Skeletal muscle satellite cell (primary cell): ENCODE measurements at regions not wholly inside any gene's neighbourhood (a gene's known extent, or its start where the extent isn't known, plus 50 kb on each side); places are given as distances from the start of the nearest gene placed in this dataset.

Experiments used
- H3K27me3 ChIP-seq: 2 replicates; pipeline ENCODE4 v1.7.0; 2013; ENCODE audit warnings: low read length; ENCODE audit not compliant: control insufficient read depth, insufficient read depth
- H3K36me3 ChIP-seq: 2 replicates; pipeline ENCODE4 v1.7.0; 2013; ENCODE audit warnings: mild to moderate bottlenecking, control low read depth, low read length; ENCODE audit not compliant: insufficient read depth
- H3K4me1 ChIP-seq: 2 replicates; pipeline ENCODE4 v1.7.0; 2013; ENCODE audit warnings: low read length; ENCODE audit not compliant: control insufficient read depth, insufficient read depth
- H3K4me2 ChIP-seq: 2 replicates; pipeline ENCODE4 v1.7.0; 2013; ENCODE audit warnings: mild to moderate bottlenecking, low read length
- H3K4me3 ChIP-seq: 2 replicates; pipeline ENCODE4 v1.7.0; 2013; ENCODE audit warnings: low read length
- H3K9ac ChIP-seq: 2 replicates; pipeline ENCODE4 v1.7.0; 2013; ENCODE audit warnings: mild to moderate bottlenecking, low read depth, low read length, moderate library complexity
- H3K9me3 ChIP-seq: replicated peaks from 2 replicates; pipeline ENCODE4 v1.7.0; 2013; ENCODE audit warnings: mild to moderate bottlenecking, control low read depth, low read length

DNA sequence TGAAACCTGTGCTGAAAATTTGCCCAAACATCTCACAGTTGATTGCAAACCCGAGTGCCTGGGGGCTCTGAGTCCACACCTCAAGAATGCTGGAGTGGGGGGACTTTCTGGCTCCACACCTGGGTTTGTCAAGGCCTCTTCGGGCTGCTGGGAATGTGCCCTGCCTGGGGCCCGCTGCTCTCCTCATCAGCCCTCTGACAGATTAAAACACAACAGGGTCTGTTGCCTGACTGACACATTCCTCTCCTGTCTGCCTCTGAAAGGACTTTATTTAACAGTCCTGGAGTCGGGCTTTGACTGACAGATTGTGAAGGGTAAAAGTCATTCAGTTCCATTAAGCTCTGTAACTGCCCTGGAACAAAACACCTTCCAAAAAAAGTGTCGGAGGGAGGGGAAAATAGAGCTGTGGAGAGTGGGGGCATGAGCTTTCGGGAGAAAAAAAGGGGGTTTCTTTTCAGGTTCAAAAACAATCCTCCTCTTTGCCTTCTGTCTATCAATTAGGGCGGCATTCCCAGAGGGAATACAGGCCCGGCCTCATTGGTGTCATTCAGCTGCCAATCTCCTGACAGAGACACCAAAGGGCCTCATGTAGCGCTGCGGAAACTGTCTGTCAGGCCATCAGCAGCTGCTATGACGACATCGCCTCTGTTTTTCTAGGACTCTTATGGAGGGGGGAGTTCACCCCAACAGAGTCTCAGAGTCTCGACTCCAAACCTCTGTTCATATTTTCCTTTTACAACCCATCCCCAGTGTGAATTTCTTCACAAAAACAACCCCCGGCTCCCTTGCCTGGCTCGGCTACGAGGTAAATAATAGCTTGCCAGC lies 398.8 kb upstream of the NFE2L3 start:
- Histone ChIP-seq H3K4me3 (no peak overlapping the region), H3K9me3 (no peaks in the 10 kb centered on the region), H3K27me3 (no peaks in the 10 kb centered on the region), H3K36me3 (no peaks in the 10 kb centered on the region), H3K4me1 (no peaks in the 10 kb centered on the region), H3K4me2 (no peak overlapping the region), H3K9ac (no peak overlapping the region)

DNA sequence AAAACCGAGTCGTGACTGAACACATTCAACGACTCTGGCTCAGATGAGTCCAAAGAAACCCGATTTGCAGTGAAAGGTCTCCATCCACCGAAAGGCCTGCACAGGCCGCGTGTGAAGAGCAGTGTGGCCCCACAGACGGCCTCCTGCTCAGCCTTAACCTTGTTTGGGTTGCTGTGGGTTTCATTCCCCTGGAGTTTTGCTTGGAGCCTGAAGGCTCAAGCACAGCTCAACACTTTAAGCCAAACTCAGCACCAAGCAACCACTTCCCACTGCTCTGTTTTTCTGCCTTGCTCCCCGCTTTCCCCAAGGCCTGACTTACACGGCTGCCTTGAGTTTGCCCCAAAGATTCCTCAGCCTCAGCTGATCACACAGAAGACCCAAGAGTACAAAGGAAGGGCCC lies 398.2 kb upstream of the NFE2L3 start:
- no peaks in the 10 kb centered on the region for H3K4me1 ChIP-seq
- no peak overlapping the region for H3K9ac ChIP-seq
- no peaks in the 10 kb centered on the region for H3K27me3 ChIP-seq
- H3K36me3 ChIP-seq: no peaks in the 10 kb centered on the region
- H3K4me3 ChIP-seq: no peak overlapping the region
- no peak overlapping the region for H3K4me2 ChIP-seq
- H3K9me3 ChIP-seq: no peaks in the 10 kb centered on the region

DNA sequence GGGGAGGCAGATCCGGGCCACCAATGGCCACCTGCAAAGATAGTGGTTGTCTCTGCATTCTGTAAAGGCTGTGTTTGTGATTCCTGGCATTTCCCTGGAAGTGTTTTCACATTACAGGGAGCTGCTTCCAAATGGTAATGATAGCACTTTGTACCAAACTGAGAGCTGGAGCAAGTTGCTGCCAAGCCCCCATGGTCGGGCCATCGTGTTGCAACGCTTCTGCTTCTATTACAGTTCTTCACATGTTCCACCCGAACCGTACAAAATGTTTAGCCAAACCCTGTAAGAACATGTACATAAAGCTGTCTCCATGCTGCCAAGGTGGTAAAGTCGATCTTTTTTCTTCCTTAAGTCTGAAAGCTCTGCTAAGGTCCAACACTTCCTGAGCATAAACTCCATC lies 397.7 kb upstream of the NFE2L3 start:
- Histone ChIP-seq H3K4me1 (no peaks in the 10 kb centered on the region), H3K4me2 (no peak overlapping the region), H3K4me3 (no peak overlapping the region), H3K36me3 (no peaks in the 10 kb centered on the region), H3K9ac (no peak overlapping the region), H3K27me3 (no peaks in the 10 kb centered on the region), H3K9me3 (no peaks in the 10 kb centered on the region)

DNA sequence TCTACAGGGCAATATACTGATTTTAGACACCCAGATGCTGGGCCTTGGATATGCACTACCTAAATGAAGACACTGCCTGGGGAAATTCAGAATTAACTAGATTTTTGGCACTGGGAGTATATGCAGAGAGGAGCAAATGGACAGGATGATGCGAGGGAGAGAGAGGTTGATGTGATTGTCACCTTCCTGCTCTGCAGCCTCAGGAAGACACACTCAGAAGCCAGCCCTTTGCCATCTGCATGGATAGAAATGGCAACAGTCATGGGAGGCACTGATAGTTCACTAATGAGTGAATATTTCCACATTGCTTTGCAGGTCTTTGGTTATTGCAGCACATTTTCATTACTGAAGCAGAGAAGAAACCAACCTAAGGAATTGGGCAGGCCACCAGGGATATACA lies 397.2 kb upstream of the NFE2L3 start:
- no peaks in the 10 kb centered on the region for H3K4me1 ChIP-seq
- no peaks in the 10 kb centered on the region for H3K36me3 ChIP-seq

DNA sequence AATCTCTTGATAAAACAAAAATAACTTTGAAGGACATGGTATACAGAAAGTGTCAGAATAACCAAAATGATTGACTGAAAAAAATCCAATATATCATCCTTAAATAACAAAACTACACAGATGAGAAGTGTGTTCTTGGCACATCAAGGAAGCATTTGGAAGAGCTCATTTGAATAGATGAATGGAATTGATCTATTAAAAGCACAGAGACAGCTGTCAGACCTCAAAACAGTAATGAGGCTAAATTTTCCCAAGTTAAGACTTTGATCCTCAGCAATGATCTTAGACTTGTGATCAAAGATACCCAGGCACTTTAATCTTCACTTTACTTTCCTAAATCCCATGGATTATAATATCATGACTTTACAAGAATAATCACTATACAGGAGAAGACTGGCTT lies 395.4 kb upstream of the NFE2L3 start:
- H3K36me3 ChIP-seq: no peaks in the 10 kb centered on the region
- no peak overlapping the region for H3K4me2 ChIP-seq
- H3K27me3 ChIP-seq: no peaks in the 10 kb centered on the region
- H3K4me3 ChIP-seq: no peak overlapping the region
- no peaks in the 10 kb centered on the region for H3K9me3 ChIP-seq
- H3K4me1 ChIP-seq: no peaks in the 10 kb centered on the region
- no peak overlapping the region for H3K9ac ChIP-seq

More for the DNA sequence above, 397.2 kb upstream of the NFE2L3 start:
- Histone ChIP-seq H3K9me3 (no peaks in the 10 kb centered on the region), H3K27me3 (no peaks in the 10 kb centered on the region), H3K4me2 (no peak overlapping the region), H3K9ac (no peak overlapping the region), H3K4me3 (no peak overlapping the region)

DNA sequence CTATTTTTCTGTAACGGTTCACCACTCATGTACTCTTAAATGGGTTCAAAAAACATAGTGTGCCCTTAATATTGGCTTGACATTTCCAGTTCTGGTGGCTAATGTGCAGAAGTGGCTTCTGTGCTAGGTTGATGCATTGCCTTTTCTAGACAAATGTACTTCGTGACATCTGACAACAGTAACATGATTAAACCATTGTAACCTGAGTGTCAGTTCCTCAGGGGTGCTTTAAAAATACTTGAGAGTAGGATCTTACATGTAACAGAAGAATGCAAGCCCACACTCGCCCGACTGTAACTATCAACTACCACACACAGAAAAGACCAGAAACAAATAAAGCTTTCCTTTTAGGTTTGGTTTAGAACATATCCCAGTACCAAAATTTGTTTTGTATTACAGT lies 393.4 kb upstream of the NFE2L3 start:
- no peak overlapping the region for H3K4me3 ChIP-seq
- H3K9ac ChIP-seq: no peak overlapping the region
- no peaks in the 10 kb centered on the region for H3K27me3 ChIP-seq
- no peaks in the 10 kb centered on the region for H3K36me3 ChIP-seq
- no peaks in the 10 kb centered on the region for H3K9me3 ChIP-seq
- H3K4me1 ChIP-seq: no peaks in the 10 kb centered on the region
- H3K4me2 ChIP-seq: no peak overlapping the region

DNA sequence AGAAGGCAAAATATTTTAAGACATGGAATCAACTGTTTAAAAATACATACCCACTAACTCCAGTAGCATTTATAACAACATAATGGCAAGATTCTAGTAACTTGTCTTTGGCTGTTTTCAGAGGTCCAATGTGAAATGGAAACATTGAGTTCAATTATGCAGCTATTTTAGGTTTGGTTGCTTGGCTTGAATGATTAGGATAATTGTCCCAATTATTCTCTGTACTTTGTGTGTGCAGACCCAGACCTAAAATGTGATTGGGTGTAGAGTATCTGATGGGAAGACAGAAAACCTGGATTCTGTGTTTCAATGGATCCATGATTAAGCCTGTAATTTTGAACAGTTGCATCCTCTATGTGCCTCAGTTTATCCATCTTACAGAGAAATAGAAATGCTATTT lies 392.7 kb upstream of the NFE2L3 start:
- H3K36me3 ChIP-seq: no peaks in the 10 kb centered on the region
- no peak overlapping the region for H3K9ac ChIP-seq
- no peak overlapping the region for H3K4me2 ChIP-seq
- no peaks in the 10 kb centered on the region for H3K9me3 ChIP-seq
- H3K27me3 ChIP-seq: no peaks in the 10 kb centered on the region
- no peaks in the 10 kb centered on the region for H3K4me1 ChIP-seq
- H3K4me3 ChIP-seq: no peak overlapping the region

DNA sequence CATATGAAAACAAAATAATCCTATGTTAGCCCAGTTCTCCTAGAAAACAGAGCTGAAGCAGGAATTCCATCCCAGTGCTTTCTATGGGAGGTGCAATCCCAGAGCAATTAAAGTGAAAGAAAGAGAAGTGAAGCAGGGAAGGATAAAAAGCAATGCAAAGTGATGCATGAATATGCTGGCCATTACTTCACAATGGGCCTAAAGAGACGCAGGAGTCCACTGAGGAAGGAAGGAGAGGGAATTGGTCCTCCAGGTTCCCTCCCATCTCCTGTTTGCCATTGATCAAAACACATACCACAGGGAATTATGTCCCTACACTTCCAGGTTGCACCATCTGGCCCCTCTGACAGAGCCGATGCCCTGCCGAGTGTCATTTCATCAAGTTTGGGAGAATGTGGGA lies 392.2 kb upstream of the NFE2L3 start:
- Histone ChIP-seq H3K9ac (no peak overlapping the region), H3K9me3 (no peaks in the 10 kb centered on the region), H3K27me3 (no peaks in the 10 kb centered on the region), H3K4me1 (no peaks in the 10 kb centered on the region), H3K4me3 (no peak overlapping the region), H3K4me2 (no peak overlapping the region), H3K36me3 (no peaks in the 10 kb centered on the region)

DNA sequence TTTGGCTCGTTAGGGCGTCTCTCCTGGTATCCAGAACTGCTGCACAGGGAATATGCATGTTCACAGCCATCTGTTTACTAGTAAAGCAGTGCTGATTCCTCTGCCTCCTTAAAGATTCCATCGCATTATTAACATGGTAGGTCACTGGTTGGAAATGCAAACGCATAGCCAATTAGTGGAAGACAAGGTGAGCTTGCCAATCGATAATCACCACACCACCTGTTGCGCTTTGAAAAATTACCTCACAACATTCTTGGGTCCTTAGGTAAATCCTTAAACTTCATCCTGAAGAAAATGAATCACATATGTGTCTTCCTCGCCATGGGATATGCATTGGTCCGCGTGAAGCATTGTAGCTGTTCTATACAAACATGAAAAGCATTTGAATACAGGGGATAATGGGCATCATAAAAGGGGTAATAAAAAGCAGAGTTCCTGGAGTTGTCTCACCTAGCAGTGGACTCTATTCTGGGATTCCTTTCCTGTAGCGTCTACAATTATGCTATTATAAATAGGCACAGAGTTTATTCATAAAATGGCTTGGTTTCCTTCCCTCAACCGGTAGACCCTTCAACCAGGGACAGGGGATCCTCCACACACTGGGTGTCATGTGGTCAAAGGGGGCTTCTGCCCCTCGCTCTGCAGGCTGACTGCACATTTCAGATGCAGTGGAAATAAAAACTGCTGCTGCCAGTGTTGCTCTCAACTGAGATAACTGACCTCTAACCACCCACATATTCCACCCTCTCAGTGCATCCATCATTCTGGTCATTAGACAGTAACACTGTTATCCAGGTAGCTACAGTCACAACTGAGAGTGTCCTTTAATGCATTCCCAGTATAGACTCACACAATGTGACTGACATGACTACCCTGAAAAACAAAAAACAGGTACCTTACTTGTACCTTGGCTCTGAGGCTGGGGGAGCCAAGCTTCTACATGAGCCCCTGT lies 389.2 kb upstream of the NFE2L3 start:
- no peak overlapping the region for H3K9ac ChIP-seq
- no peaks in the 10 kb centered on the region for H3K27me3 ChIP-seq
- H3K4me3 ChIP-seq: no peak overlapping the region
- no peaks in the 10 kb centered on the region for H3K4me1 ChIP-seq
- H3K9me3 ChIP-seq: no peaks in the 10 kb centered on the region
- H3K4me2 ChIP-seq: no peak overlapping the region
- no peaks in the 10 kb centered on the region for H3K36me3 ChIP-seq

DNA sequence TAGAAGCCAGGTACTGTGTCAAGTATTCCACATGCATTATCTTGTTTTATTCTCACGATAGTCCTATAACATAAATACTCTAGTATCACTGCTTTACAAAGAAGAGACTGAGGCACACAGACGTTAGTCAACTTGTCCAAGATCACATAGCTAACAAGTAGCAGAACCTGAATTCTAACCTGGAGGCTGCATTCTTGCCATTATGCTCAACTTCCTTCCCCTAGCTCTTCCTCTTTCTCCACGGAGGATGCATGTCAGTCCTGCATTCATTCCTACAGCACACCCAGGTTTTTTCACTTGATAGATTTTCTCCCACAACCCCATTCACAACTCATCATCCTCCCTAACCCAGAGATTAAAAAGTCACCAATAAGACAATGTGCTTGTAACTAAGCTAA lies 388.5 kb upstream of the NFE2L3 start:
- H3K4me2 ChIP-seq: no peak overlapping the region
- no peaks in the 10 kb centered on the region for H3K36me3 ChIP-seq
- H3K9ac ChIP-seq: no peak overlapping the region
- no peaks in the 10 kb centered on the region for H3K4me1 ChIP-seq
- H3K9me3 ChIP-seq: no peaks in the 10 kb centered on the region
- no peaks in the 10 kb centered on the region for H3K27me3 ChIP-seq
- no peak overlapping the region for H3K4me3 ChIP-seq

DNA sequence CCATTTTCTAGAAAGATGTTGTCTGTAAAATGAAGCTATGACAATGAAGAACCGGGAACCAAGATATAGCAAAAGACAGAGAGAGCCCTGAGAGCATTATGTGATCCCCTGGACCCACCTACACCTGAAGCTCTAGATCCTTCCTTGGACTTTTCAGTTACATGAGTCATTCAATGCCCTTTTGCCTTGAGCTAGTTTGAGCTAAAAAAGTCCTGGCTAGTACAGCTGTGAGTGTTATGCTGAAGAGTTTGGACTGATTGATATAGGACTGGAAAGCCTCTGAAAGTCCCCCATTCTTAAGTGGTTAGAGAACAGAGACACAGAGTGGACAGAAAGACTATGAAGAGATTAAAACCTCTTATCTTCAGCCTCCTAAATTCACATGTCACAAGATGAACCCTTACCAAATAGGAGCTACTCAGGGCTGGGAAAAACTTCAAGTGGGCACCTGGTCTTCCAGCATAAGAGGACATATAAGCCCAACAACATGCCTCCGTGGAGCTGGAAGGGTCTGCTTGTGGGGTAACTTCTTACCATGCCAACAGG lies 386.8 kb upstream of the NFE2L3 start:
- H3K36me3 ChIP-seq: no peaks in the 10 kb centered on the region
- H3K9ac ChIP-seq: no peak overlapping the region
- no peak overlapping the region for H3K4me2 ChIP-seq
- H3K9me3 ChIP-seq: no peaks in the 10 kb centered on the region
- H3K4me1 ChIP-seq: no peaks in the 10 kb centered on the region
- H3K4me3 ChIP-seq: no peak overlapping the region
- no peaks in the 10 kb centered on the region for H3K27me3 ChIP-seq
